Esophagus squamous epithelium (tissue), 4 donors: ENCODE measurements at regions not wholly inside any gene's neighbourhood (a gene's known extent, or its start where the extent isn't known, plus 50 kb on each side); places are given as distances from the start of the nearest gene placed in this dataset.

ENCODE experiments used
- POLR2A ChIP-seq, 4 donors: fragments of 450-650 bp; IDR thresholded peaks; one replicate each; pipeline ENCODE4 v1.6.1; 2017; ENCODE audit warnings: antibody characterized with exemption in 4 of 4, mild to moderate bottlenecking in 4 of 4, moderate library complexity in 3 of 4
- TF ChIP-seq, protein P1 (sequence below), 6 experiments: fragments of 450-650 bp in 4 of 6; fragments of 200-600 bp in 2 of 6; sonication (generic) in 2 of 6; IDR thresholded peaks; one replicate each; pipeline ENCODE4 v1.5.1; 2016 to 2019; ENCODE audit warnings: antibody characterized with exemption in 6 of 6, mild to moderate bottlenecking in 4 of 6, moderate library complexity in 4 of 6

DNA sequence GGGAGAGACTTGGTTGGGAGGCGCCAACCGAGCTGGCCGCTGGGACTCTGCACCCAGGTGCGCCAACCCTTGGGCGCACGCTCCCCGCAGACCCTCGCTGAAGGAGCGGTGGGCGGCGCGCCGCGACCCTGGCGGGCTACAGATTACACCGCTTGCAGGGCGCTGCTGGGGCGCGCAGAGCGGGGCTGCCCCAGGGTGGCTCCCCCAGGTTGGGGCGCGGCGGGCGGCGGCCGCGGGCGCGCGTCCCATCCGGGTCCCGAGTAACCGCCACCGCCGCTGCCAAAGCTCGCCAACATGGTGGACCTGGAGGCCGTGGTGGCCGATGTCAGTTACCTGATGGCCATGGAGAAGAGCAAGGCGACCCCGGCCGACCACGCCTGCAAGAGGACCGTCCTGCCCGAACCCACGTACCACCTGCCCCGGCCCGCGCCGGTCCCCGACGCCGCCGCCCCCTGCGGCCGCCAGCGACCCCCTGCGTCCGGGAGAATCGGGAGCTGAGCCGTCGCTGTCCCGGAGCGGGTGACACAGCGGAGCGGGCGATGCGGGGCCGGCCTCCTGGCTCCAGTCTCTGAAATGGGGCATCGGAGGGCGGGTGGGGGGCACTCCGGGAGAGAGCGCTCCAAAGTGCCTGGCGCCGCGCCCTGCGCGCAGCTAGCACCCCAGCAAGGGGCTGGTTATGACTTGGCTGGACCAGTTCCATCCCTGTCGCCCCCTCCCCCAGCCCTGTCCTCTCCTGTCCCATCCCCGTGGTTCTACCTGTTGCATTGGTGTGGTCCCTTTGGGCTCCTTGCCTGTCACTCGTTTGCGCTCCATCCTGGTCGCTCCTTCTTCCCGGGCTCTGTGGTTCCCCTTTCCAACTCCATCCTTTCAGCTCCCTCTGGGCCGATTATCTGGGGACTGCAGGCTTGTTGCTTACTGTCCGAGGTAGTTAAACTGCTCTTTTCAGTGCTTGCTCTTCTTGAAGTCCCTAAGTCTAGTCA is 143.3 kb upstream of the GRK3 start:
- no peak for TF ChIP-seq POLR2A (IDR thresholded peaks at IDR 0.05)
- TF ChIP-seq, protein P1, sequence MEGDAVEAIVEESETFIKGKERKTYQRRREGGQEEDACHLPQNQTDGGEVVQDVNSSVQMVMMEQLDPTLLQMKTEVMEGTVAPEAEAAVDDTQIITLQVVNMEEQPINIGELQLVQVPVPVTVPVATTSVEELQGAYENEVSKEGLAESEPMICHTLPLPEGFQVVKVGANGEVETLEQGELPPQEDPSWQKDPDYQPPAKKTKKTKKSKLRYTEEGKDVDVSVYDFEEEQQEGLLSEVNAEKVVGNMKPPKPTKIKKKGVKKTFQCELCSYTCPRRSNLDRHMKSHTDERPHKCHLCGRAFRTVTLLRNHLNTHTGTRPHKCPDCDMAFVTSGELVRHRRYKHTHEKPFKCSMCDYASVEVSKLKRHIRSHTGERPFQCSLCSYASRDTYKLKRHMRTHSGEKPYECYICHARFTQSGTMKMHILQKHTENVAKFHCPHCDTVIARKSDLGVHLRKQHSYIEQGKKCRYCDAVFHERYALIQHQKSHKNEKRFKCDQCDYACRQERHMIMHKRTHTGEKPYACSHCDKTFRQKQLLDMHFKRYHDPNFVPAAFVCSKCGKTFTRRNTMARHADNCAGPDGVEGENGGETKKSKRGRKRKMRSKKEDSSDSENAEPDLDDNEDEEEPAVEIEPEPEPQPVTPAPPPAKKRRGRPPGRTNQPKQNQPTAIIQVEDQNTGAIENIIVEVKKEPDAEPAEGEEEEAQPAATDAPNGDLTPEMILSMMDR (IDR thresholded peaks at IDR 0.05) = no peak
